Ammon's horn (tissue), 1 donor: ENCODE measurements at regions not wholly inside any gene's neighbourhood (a gene's known extent, or its start where the extent isn't known, plus 50 kb on each side); places are given as distances from the start of the nearest gene placed in this dataset.
"Not testable (repeated sequence)": the region's sequence is repeated elsewhere in the genome, so short reads cannot be mapped to it uniquely, and the experiment has no call there.

Source experiments
- DNase-seq: peaks from one replicate; pipeline ENCODE4 v3.0.0-alpha.2; 2016; ENCODE audit warnings: low spot score

DNA sequence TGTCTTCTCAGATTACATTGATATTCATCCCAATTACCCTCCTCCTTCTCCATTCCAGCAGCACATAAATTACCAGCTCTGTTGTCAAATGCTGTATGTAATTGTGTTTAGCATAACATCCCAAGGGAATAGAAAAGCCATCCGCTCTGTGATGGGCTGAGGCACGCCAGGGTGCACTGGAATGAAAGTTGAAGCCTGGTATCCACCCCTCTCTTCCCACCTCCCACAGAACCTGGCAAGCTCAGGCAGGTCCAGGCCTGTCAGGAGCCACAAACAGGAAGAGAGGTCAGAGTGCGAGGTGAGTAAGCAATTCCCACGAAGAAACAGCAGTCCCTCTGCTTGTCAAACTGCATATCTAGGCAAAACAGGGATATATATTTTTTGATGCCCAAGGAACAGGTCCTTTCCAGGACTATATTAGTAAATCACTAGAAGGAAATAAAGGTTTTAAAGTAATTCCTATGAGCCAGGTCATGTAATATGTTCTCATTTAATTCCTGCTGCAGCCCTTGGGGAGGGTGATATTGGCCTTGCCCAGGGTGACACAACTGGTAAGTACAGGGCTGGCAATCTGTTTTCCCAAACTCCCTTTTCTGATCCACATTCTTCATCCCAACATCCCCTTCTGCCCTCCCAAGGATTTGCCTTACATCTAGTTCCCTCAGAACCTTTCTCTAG, 155.6 kb upstream of the GHITM start:
- DNase-seq = no peak

DNA sequence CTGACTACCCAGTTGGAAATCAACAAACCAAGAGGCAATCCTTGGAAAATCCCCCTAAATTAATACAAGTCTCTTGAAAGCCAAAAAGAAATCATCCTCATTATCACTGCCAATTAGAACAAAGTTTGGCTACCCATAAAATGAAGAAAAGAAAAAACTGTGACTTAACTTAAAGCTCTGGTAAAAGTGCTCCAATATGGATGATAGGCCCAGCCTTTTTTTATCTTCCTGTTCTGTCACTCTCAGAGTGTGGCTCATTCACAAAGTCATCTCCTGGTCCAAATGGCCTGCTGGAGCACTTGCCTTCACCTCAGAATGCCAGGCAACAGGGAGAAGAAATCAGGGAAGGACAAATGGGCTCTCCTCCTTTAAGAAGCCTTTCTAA, 155.1 kb upstream of the GHITM start:
- no peak for DNase-seq

DNA sequence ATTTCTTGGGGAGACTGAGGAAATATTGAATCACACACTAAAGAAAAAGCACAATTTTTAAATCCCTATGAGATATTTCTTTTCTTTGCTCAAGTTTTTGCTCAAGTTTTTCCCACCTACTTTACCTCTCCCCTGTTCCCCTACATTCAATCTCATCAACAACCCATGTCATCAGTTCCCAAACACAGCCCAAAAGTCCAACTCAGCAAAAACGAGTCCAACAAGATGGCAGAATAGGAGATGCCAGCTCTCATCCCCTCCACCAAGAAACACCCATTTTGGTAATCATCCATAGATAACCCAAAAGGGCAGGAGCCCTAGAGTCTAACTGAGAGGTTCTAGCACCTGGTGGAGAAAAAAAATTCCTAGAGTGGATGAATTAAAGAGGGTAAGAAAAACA, 152.5 kb upstream of the GHITM start:
- DNase-seq = no peak

DNA sequence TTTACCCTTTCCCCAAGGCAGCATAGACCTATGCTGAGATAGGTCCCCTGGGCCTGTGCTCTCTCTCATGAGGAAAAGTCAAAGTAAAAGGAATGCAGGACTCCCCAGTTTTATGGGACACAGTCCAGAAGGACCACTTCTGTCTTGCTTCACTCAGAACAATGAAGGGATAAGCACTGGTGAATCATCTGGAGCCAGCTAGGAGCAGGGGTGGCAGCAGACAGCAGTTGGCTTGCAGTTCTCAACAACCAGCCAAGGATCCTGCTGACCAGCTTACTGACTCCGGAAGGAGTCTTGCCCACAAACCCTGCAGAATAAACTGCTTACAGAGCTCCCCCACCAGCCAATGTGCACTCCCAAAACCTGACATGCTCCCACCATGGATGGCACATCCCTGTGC, 152.1 kb upstream of the GHITM start:
- no peak for DNase-seq

DNA sequence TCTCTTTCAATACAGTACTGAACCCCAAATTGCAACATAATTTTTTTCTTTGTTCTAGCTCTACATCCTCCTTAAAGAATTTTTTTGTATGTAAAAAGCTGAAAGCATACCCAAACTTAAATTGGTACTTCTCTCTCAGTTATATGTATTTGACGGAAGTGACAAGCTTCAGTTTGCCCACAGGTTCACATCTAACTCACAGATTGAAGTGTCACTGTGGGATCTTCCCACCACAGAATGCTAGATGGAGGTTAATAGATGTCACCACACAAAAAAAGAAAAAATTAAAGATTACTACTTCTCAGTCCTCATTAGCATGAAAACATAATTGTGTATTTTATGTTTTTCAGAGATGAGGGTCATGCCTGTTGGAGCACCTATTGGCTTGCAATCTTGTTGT, 150.9 kb upstream of the GHITM start:
- no peak for DNase-seq

DNA sequence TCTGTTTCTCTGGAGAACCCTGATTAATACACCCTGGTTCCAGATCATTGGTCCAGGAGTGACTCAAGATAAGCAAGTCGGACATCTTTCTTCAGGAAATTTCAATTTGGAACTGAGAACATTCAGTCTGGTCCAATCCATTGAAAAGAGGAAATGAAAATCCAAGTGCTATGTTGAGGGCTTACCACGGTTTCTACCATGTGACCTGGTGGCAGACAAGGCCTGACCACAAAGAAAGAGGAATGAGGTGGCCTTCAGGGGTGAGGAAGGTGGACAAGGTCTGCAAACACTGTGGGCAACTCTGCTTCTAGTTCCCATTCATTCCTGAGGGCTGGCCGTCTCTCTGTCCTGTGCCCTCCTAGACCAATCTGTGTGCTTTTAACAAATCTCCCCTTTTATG, 149.2 kb upstream of the GHITM start:
- DNase-seq = peak; percentile 70

DNA sequence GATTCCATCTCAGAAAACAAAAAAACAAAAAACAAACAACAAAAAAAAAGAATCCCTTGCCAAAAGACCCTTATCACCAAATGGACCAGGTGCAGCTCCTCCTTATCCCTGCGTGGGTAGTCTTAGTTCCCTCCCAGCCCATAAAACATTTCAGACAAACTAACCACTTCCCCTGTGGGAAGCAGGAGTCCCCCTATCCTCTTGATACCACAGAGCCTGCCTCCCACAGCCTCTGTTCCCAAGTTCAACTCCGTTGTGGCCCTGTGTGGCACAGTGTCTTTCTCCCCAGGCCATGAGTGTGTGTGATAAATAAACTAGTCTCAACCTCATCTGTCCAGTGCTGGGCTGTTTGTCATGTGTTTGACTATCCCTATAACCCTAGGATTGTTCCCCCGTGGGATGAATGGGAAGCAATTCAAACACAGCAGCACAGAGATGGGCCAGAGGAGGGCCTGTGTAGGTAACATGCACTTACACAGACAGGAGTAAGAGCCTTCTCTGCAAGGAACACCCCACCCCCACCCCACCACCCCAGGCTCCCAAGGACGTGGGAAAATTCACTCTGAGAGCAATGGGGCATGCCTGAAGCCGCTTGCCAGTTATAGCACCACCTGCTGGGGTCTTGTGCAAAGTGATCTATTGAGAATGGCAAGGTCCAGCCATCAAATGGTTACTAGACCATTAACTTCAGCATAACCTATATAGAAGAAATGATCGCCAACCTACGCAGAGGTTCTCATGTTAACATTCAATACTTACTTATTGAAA, 147.1 kb upstream of the GHITM start:
- no peak for DNase-seq

DNA sequence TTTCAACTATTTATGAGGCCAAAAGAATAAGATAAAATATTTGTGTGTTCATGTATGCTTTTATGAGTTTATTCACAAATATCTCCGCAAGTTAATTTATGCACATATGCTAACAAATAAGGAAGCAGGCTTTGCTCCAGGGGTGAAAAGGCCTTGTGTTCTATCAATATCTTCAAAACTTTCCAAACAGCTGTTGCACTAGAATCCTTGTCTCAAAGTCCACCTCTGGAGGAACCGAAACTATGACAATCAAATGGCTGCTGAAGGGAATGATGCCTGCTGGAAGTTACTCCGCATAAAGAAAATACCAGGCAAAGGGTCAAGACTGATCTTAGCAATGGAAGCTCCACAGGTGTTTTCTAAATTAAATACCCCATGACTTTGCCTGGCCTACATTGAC, 145.0 kb upstream of the GHITM start:
- DNase-seq = no peak

DNA sequence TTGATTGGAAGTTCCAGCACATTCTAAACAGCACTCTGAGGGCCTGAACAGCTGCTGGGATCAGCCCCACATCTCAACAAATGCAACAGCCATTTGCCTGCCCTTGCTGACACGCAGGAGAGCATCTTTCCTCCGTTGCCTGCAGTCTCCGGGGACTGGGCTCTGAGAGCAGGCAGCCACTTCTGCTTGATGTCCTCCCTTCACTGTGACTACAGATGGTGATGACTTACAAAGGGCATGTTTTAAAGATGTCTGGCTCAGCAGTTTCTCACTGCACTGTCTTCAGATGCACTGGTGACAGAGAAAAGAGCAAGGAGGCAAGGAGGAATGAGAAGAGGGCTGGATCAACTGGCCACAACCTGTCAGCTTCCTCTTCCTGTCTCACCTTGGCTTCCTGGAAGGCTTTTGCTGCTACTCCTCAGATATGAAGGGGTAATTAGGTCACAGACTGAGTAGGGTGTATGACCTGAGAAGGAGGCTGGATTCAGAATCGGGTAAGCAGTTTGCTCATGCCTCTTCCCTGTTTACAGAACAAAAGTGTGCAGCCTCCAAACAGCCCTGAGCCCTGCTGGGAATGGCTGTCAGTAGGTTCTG, 143.5 kb upstream of the GHITM start:
- no peak for DNase-seq

DNA sequence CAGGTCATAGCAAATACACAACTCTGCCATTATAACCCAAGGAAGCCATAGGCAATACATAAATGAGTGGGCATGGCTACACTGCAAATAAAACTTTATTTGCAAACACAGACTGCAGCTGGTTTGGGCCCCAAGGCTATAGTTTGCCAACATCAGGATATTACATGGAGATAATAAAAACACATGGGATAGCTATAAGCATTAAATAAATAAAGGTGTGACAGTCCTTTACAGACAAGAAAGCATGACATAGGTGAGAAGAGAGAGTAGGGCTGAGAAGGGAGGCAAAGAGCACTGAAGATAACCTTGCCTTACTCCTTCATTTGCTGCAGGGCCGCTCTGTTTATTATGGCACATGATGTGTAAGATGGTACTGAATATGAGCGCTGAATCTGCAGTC, 135.1 kb upstream of the GHITM start:
- no peak for DNase-seq

DNA sequence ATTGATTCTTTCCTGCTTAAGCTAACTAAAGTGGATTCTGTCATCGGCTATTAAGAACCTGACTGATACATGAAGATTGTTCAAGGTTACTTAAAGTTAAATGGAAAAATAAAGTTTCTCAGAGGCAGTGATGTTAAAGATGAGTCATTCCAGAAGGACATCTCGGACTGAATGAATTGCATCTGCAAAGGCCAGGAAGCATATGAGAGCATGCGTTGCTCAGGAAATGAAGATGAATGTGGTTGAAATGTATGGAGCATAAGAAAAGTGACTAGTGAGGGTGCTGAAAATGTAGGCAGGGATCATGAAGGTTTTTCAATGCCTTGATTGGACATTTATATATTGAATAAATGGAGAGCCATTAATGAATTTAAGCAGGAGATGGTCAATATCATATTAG, 133.9 kb upstream of the GHITM start:
- no peak for DNase-seq

DNA sequence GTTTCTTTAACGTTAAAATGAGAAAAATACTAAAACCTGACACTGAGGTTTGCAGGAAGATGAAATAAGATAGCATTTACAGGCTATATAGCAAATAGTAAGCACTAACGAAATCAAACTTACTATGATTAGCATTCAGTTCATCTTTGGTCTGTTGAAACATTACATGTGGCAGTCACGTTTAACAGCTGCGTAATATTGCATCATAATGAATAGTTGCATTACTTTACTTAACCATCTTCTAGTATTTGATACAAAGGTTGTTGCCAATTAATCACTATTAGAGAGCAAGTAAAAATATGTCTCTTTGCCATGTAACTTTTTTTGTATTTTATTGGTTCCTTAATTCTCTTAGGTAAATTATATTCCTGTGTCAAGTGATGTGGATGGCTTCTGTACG, 131.8 kb upstream of the GHITM start:
- no peak for DNase-seq

DNA sequence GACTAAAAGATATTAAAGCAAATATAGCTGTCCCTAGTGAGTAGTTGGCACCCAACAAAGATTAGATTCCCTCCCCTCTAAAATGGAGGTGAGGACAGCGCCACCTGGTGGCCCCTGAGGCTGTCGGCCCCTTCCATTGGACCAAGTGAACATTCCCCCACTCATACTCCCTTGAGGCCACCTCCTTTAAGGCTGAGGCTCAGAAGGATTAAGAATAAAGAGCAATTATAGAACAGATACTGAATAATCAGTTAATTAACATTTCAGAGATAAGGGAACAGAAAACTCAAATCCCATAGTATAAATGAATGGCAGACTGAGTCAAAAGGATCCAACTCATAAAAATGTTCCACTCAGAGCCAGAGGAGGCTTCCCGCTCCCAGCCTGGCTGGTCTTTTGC, 130.4 kb upstream of the GHITM start:
- no peak for DNase-seq

DNA sequence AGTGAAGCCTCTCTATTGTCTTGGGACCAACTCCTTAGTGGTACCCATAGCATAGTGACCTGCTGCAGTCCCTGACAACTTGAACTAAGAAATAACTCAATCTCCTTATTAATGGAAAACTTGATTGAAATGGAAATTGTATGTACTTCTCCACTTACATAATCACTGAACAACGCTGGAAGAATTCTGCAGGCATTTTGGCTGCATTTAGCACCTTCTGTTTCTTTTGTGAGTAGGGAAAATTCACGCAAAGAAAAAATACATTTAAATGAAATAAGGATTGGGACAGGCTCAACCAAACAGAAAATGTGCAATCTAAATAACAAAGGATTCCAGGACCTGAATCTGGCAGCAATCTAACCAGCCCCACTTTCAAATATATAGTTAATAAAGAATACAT, 126.9 kb upstream of the GHITM start:
- DNase-seq = no peak

DNA sequence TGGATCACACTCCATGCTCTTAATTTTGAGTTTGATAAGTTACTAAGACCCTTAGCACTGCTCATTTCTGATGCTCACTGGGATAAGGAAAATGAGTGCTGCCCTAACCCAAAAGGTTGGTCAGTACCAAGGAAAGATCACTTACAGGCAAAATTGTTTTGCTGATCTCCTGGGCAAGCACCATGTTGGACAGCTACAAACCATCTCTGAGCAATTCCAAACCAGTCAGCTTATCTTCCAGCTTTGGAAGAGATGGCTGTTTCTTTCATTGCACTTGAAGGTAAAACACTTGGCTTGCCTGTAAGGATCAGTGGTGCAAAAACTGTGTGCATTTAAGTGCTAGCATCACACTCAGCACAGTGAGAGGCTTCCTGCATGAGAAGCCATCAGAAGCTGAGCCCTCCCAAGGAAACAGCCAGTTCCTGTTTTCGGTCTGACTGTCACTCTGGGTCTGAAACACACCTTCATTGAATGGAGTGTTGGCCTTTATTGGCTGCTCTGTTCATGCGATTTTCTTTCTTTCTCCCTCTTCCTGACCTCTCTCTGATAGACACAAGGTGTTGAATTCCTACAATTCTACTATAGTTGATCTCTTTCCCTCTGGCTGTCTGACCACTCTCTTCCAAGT, 126.4 kb upstream of the GHITM start:
- no peak for DNase-seq

DNA sequence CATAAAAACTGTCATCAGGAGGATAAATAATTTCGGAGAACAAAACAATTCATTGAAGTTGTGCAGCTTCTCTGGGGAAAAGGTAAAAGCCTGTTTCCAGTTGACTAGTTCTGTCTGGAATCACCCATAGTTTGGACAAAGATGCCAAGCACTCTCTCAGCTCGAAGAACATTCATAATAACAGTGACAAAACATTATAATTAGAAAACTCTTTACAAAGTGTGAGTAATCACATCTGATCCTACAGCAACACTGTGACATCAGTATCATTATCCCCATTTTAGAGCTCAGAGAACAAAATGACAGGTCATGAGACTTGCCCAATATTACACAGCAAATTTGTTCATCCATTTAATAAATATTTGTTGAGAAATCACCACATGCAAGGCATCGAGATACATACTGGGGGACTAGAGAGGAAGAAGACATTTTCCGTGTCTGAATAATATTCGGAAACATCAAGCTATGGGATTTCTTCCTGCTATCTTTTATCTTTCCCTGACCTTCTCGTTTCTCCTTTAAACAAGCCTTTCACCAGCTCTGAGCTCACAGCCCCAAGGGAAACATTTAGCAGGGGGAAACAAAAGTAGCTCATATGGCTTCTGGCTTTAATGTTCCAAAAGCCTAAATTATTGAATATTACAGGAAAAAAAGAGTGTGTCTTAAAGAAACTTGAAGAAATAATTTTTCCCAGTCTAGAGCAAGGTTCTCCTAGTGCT, 123.3 kb upstream of the GHITM start:
- DNase-seq = no peak

DNA sequence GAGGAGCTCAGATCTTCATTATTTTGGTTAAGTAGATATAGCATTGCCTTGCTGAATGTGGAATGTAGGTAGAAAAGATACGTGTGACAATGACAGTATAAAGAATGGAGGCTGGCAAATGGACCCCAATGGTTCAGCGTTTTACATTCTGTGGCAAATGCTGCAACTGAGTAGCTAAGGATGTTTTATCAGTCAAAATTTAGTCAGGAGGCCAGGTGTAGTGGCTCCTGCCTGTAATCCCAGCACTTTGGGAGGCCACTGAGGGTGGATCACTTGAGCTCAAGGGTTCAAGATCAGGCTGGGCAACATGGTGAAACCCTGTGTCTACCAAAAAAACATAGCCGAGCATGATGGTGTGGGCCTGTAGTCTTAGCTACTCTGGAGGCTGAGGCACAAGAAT, 120.5 kb upstream of the GHITM start:
- DNase-seq = no peak

DNA sequence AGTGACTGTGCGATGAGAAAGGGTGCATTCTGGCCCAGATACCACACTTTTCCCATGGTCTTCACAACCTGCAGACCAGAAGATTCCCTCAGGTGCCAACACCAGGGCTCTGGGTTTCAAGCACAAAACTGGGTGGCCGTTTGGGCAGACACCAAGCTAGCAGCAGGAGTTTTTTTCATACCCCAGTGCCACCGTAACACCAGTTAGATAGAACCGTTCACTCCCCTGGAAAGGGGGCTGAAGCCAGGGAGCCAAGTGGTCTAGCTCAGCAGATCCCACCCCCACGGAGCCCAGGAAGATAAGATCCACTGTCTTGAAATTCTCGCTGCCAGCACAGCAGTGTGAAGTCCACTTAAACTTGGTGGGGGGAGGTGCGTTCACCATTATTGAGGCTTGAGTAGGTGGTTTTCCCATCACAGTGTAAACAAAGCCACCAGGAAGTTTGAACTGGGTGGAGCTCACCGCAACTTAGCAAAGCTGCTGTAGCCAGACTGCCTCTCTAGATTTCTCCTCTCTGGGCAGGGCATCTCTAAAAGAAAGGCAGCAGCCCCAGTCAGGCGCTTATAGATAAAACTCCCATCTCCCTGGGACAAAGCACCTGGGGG, 119.4 kb upstream of the GHITM start:
- not testable (repeated sequence) for DNase-seq

DNA sequence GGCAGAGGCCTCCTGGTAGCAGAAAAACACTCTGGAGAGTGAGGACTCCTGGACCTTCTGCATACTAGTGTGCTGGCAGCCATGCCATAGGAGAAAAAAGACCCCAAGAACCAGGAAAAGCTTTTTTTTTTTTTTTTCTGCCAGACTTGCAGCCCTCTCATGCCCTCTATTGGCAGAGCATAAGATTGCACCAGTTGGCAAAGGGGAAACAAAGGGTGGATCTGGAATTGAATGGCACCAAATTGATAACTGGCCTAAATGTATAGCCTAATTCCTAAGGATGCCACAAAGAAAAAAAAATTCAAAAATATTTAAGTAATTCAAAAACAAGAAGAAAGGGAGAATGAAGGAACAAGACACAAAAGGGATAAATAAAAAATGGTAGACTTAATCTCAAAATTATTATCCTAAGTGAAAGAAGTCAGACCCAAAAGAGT, 112.5 kb upstream of the GHITM start:
- DNase-seq = no peak

DNA sequence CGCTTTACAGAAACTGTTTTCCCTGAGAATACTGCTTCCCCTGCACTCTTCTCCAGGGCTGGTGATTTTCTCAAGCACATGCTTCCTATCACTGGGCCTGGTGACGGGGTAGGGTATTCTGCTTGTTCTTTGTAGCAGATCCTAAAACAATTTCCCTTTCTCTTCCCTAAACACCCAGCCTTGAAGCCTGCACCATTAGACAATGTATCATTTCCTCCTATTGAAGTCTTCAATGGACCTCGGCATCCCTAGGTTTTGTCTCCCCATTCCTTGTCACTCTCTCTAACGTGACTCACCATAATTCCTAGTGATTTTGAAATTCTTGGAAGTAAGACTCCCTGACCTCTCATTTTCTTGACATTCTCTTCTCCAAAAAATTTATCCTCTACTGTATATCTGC, 109.5 kb upstream of the GHITM start:
- no peak for DNase-seq

DNA sequence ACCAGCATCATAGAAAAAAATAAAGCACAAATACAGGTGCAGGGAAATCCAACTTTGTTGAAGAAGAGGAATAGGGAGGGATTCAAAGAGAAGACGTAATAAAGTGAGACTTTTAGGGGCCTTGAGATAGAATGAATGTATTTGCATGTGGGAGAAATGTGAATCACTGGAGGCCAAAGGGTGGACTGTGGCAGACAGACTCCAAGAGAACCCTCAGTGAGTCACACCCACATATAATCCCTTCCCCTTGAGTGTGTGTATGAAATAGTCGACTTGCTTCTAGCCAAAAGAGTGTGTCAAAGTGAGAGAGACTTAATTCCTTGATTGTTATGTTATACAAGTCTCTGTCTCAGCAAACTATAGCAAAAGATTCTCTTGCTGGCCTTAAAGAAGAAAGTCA, 101.3 kb upstream of the GHITM start:
- DNase-seq = no peak

DNA sequence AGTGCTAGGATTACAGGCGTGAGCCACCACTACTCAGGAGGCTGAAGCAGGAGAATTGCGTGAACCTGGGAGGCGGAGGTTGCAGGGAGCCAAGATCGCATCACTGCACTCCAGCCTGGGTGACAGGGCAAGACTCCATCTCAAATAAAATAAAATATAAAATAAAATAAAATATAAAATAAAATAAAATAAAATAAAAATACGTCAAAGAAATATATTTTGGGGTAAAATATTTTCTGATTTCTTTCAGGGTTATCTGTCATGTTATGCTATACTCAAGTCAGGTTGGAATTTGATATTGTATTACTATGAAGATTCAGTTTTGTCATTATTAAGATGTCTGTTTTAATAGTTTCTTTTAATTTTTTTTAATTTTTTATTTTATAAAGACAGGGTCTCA, 99.4 kb upstream of the GHITM start:
- no peak for DNase-seq
